ENCODE measurements at regions not wholly inside any gene's neighbourhood (a gene's known extent, or its start where the extent isn't known, plus 50 kb on each side); places are given as distances from the start of the nearest gene placed in this dataset.

GRCh38 chr4:83837614-83838308, 301.9 kb downstream of the GPAT3 start:
- DNase-seq, result no peak

GRCh38 chr4:83833920-83834319, 298.0 kb downstream of the GPAT3 start:
- no peak for DNase-seq

GRCh38 chr4:83832110-83832825, 296.4 kb downstream of the GPAT3 start:
- no peak for DNase-seq

GRCh38 chr4:83831588-83831987, 295.7 kb downstream of the GPAT3 start:
- DNase-seq, result peak; percentile 51

- DNase-seq, result no peak
Observed at GRCh38 chr4:83830138-83830888, 294.4 kb downstream of the GPAT3 start.

- DNase-seq, result peak; percentile 19
Observed at GRCh38 chr4:83828601-83829000, 292.7 kb downstream of the GPAT3 start.

- DNase-seq, result no peak
Observed at GRCh38 chr4:83821493-83821892, 285.6 kb downstream of the GPAT3 start.

- no peak for DNase-seq
Observed at GRCh38 chr4:83819582-83819981, 283.7 kb downstream of the GPAT3 start.

GRCh38 chr4:83810428-83810827, 274.5 kb downstream of the GPAT3 start:
- peak; percentile 17 for DNase-seq

GRCh38 chr4:83809581-83809980, 273.7 kb downstream of the GPAT3 start:
- no peak for DNase-seq

GRCh38 chr4:83793481-83793880, 257.6 kb downstream of the GPAT3 start:
- no peak for DNase-seq

- no peak for DNase-seq
Observed at GRCh38 chr4:83785891-83786290, 250.0 kb downstream of the GPAT3 start.

- no peak for DNase-seq
Observed at GRCh38 chr4:83783215-83783614, 247.3 kb downstream of the GPAT3 start.

GRCh38 chr4:83782591-83782990, 246.7 kb downstream of the GPAT3 start:
- DNase-seq, result no peak

GRCh38 chr4:83781434-83781833, 245.5 kb downstream of the GPAT3 start:
- DNase-seq, result no peak

GRCh38 chr4:83780053-83780733, 244.3 kb downstream of the GPAT3 start:
- DNase-seq, result no peak

GRCh38 chr4:83779103-83780052, 243.5 kb downstream of the GPAT3 start:
- DNase-seq, result no peak

- no peak for DNase-seq
Observed at GRCh38 chr4:83772685-83773084, 236.8 kb downstream of the GPAT3 start.

GRCh38 chr4:83771113-83771705, 235.3 kb downstream of the GPAT3 start:
- DNase-seq, result peak; percentile 52

GRCh38 chr4:83768146-83768545, 232.2 kb downstream of the GPAT3 start:
- DNase-seq, result no peak

- DNase-seq, result no peak
Observed at GRCh38 chr4:83767067-83767466, 231.2 kb downstream of the GPAT3 start.

- no peak for DNase-seq
Observed at GRCh38 chr4:83759611-83760010, 223.7 kb downstream of the GPAT3 start.
